NCI-H2227 (cell line): ENCODE measurements at regions not wholly inside any gene's neighbourhood (a gene's known extent, or its start where the extent isn't known, plus 50 kb on each side); places are given as distances from the start of the nearest gene placed in this dataset.
"Not testable (repeated sequence)": the region's sequence is repeated elsewhere in the genome, so short reads cannot be mapped to it uniquely, and the experiment has no call there.

Experiments used
- DNase-seq: peaks from one replicate; lab custom pipeline; 2025; ENCODE audit not compliant: unreplicated experiment; lab: John Stamatoyannopoulos, UW

GRCh38 chr7:153588586-153588985 lies 463.6 kb upstream of the DPP6 start:
- no peak for DNase-seq

- DNase-seq = no peak
Measured at GRCh38 chr7:153590136-153590535, 462.1 kb upstream of the DPP6 start.

GRCh38 chr7:153590571-153590970 lies 461.6 kb upstream of the DPP6 start:
- DNase-seq = no peak

- DNase-seq = no peak
Measured at GRCh38 chr7:153607354-153607753, 444.8 kb upstream of the DPP6 start.

- DNase-seq = no peak
Measured at GRCh38 chr7:153616711-153617325, 435.4 kb upstream of the DPP6 start.

GRCh38 chr7:153627323-153627722 lies 424.9 kb upstream of the DPP6 start:
- DNase-seq = no peak

- DNase-seq = no peak
Measured at GRCh38 chr7:153628406-153628805, 423.8 kb upstream of the DPP6 start.

- no peak for DNase-seq
Measured at GRCh38 chr7:153628825-153629224, 423.4 kb upstream of the DPP6 start.

- no peak for DNase-seq
Measured at GRCh38 chr7:153638821-153639435, 413.3 kb upstream of the DPP6 start.

GRCh38 chr7:153640586-153640985 lies 411.6 kb upstream of the DPP6 start:
- no peak for DNase-seq

GRCh38 chr7:153641199-153641598 lies 411.0 kb upstream of the DPP6 start:
- no peak for DNase-seq

- no peak for DNase-seq
Measured at GRCh38 chr7:153642989-153643388, 409.2 kb upstream of the DPP6 start.

GRCh38 chr7:153657182-153657800 lies 394.9 kb upstream of the DPP6 start:
- DNase-seq = no peak

- DNase-seq = no peak
Measured at GRCh38 chr7:153675131-153675530, 377.1 kb upstream of the DPP6 start.

GRCh38 chr7:153682628-153683027 lies 369.6 kb upstream of the DPP6 start:
- no peak for DNase-seq

GRCh38 chr7:153696242-153696641 lies 356.0 kb upstream of the DPP6 start:
- no peak for DNase-seq

GRCh38 chr7:153698046-153698445 lies 354.2 kb upstream of the DPP6 start:
- DNase-seq = no peak

GRCh38 chr7:153701678-153702077 lies 350.5 kb upstream of the DPP6 start:
- DNase-seq = no peak

GRCh38 chr7:153723892-153724291 lies 328.3 kb upstream of the DPP6 start:
- DNase-seq = not testable (repeated sequence)

- DNase-seq = not testable (repeated sequence)
Measured at GRCh38 chr7:153731504-153731903, 320.7 kb upstream of the DPP6 start.

GRCh38 chr7:153743434-153743833 lies 308.8 kb upstream of the DPP6 start:
- DNase-seq = not testable (repeated sequence)

GRCh38 chr7:153747969-153748368 lies 304.2 kb upstream of the DPP6 start:
- DNase-seq = not testable (repeated sequence)

GRCh38 chr7:153748885-153749284 lies 303.3 kb upstream of the DPP6 start:
- DNase-seq = not testable (repeated sequence)
